GM21447 (cell line): ENCODE measurements at regions not wholly inside any gene's neighbourhood (a gene's known extent, or its start where the extent isn't known, plus 50 kb on each side); places are given as distances from the start of the nearest gene placed in this dataset.

ENCODE experiments used
- ATAC-seq: cut with Tn5 transposase; IDR thresholded peaks from one replicate; pipeline ENCODE4 v1.9.1; 2021; ENCODE audit not compliant: unreplicated experiment

DNA sequence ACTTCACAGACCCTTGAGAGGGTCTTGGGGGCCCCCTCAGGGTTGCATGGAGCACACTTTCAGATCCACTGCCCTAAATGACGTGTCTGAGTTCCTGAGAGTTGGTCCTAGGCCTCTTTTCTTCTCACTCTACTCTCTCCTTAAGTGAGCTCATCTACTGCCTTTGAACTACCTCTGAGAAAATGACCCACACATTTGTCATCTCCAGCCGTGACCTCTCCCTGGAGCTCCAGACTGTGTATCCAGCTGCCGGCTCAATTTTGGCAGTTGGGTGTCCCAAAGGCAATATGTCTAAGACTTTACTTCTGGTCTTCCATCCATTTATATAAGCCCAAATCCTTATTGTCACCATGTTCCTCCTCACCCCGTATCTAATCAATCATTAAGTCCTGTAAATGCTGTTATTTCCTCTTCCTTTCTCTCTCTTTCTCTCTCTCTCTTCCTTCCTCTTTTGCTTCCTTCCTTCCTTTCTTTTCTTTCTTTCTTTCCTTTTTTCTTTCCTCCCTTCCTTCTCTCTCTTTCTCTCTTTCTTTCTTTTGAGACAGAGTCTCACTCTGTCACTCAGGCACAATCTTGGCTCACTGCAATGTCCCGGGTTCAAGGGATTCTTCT is 51.2 kb upstream of the HSPA9 start:
- no peak for ATAC-seq

DNA sequence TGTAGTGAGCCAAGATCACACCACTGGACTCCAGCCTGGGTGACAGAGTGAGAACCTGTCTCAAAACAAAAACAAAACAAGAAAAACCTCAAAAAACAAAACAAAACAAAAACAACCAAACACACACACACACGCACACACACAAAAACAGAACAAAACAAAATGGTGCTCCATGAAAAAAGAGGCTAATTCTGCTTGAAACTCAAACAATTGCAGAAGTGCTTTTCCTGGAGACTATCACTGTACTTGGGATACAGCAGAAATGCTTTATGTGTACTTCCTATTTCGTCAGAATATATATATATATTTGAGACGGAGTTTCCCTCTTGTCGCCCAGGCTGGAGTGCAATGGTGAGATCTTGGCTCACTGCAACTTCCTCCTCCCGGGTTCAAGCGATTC is 49.9 kb upstream of the HSPA9 start:
- no peak for ATAC-seq
